Islet precursor cell (in vitro differentiated cells): ENCODE measurements at regions not wholly inside any gene's neighbourhood (a gene's known extent, or its start where the extent isn't known, plus 50 kb on each side); places are given as distances from the start of the nearest gene placed in this dataset.

Experiments used
- DNase-seq: peaks from one replicate; pipeline ENCODE4 v3.0.0-alpha.2; 2018

DNA sequence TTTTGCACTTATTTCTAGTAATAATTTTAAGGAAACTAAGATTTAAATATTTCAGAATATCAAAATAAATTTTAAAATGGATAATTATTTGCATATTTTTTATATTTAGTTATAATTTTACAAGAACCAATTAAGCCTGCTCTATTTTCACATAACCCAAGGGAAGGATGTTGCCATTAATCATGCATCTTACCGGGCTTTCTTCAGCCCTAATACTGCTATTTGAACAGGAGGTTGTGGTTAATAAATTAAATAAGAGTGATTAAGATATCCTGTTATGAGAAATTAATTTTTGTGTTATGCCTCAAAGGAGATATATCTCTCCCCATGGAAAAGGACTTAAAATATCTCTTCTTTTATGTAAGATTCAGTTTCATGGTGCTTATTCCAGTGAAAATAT, 1415.8 kb upstream of the B3GALT2 start:
- DNase-seq = no peak

- no peak for DNase-seq
Measured at GRCh38 chr1:194600716-194601115, 1414.3 kb upstream of the B3GALT2 start.

DNA sequence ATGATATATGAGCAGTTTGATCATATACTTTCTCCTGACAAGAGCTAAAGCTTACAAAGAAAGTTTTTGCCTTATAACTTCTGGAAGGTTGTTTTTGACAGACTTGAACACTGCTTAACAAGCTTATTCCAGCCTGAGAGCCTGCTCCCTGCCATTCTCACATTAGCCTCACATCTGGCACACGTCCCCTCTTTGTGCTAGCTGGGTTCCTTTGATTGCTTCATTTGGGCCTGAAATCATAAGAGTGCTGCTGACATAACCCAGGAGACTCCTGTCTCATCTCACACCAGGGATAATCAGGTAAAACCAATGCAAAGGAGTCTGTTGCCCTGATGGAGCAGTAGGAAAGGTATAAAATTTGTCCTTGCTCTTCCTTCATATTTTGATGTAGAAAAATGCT, 1411.7 kb upstream of the B3GALT2 start:
- no peak for DNase-seq

- no peak for DNase-seq
Measured at GRCh38 chr1:194586302-194586701, 1399.9 kb upstream of the B3GALT2 start.

DNA sequence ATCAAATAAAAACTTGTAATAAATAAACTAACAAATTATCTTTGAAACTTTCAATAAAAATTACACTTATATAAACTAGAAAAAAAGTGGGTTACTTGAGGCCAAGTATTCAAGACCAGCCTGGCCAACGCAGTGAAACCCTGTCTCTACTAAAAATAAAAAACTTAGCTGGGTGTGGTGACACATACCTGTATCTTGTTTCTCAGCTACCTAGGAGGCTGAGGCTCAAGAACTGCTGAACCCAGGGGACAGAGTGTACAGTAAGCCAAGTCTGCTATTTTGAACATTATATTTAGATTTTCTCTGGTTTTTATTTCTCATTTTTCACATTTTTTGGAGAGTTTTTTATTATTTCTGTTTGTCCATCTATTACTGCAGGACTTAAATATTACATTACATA, 1397.6 kb upstream of the B3GALT2 start:
- DNase-seq = no peak

- DNase-seq = no peak
Measured at GRCh38 chr1:194570476-194570875, 1384.1 kb upstream of the B3GALT2 start.

DNA sequence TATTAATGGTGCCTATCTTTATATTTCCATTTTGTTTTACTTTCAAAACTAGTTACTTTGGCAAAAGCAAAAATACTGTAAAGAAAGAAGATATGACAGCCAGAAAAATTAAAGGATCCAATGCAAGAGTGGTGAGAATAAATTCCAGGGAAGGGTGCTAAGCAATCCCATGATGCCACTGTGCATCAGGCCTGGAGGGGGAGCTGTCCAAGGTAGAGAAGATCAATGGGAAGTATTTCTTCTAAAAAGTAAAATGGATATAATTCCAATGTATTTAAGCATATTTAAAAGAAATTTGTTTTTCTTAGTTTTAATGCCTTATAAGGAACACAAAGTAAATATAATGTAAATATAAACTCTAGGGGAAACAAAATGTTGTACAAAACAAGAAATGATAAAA, 1382.2 kb upstream of the B3GALT2 start:
- DNase-seq = no peak

DNA sequence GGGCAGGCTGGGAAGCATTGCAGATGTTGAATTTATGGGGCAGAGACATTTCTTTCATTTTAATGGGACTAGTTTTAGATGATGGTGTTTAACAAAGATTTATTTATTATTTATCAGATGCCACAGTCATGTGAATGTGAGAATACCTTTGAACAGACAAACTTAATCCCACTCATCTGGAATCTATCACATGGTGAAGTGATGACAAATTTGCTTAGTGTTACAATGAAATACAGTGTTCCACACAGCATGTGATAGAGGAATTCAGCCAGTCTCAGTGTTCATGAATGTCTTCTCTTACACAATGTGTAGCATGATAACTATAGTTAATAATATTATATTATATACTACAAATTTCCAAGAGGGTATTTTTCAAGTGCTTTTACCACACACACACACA, 1361.7 kb upstream of the B3GALT2 start:
- DNase-seq = no peak

DNA sequence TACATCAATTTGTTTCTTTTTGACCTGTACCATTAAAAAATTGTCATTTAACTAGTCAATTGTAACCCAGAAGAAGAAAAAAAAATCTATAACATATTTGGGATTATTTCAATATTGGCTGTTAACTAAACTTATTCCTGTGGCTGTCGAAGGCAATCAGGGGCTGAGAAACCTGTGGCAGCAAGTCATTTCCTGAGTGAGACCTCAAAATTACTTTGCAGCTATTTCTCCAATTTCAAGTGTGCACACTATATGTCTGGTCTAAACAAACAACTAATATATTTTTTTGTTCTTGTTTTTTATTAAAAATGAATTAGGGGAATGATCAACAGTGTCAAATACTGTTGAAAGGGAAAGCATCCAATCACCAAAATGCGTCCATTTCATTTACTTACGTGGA, 1357.6 kb upstream of the B3GALT2 start:
- no peak for DNase-seq

DNA sequence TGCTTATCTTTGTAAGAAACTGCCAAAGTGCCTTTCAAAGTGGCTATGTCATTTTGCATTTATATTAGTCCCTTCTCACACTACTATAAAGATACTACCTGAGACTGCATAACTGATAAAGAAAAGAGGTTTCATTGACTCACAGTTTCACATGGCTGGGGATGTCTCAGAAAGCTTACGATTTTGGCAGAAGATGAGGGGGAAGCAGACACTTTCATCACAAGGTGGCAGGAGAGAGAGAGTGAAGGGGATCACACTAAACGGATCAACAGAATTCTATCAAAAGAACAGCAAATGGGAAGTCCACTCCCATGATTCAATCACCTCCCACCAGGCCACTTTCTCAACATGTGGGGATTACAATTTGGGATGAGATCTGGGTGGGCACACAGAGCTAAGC, 1352.0 kb upstream of the B3GALT2 start:
- DNase-seq = no peak

DNA sequence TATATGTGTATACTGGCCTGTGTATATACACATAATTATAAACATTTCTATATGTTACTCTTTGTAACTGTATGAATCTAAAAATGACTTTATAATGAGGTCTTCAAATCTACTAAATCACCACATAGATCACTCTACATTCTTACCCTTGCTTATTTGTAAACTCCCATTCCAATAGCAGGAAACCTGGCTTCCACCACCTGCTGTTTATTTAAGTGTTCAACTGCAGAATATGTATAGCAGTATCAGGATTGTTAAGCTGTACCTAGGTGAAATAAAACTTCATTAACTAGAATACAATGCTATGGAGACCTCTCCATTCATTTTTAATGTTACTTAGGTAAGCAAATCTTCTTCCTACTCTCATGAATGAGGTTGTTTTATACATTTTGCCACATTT, 1351.1 kb upstream of the B3GALT2 start:
- no peak for DNase-seq

GRCh38 chr1:194535369-194535768, 1349.0 kb upstream of the B3GALT2 start:
- peak; percentile 96 for DNase-seq

DNA sequence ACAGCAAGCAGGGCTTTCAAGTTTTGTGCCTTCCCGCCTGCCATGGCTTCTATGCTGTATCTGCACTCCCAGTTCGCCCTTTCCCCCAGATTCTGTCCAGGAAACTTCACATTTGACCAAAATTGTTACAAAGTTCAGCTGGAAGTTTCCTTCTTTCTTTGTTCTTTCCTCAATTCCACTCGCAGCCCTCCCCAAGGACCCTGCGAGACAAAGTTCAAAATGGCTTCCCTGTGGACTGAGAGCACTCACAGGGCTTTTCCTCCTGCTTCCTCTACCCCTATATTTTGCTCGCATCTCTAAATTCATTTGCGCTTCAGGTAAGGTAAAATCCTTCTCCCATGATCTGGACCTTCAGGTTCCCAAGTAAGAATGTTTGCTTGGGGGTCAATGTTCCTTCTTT, 1348.4 kb upstream of the B3GALT2 start:
- no peak for DNase-seq

GRCh38 chr1:194533641-194534040, 1347.2 kb upstream of the B3GALT2 start:
- no peak for DNase-seq

- no peak for DNase-seq
Measured at GRCh38 chr1:194517567-194517966, 1331.2 kb upstream of the B3GALT2 start.

DNA sequence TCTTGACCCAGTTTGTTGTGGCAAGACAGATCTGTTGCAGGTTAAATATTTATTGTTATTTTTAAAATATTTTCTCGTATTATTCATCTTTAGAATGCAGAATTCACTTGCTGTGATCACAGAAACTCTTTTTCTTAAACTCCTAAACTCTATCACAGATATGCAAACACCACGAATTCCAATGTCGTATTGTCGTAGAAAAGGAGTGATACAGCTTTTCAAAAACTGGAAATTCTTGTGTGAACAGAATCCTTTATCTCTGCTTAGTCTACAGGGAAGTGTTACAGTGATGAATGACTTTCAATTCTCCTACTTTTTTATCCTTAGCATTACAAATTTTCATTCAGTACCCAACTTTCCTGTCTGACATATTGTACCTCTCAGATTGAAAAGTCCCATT, 1329.5 kb upstream of the B3GALT2 start:
- DNase-seq = no peak

- DNase-seq = peak; percentile 40
Measured at GRCh38 chr1:194512957-194513356, 1326.5 kb upstream of the B3GALT2 start.

DNA sequence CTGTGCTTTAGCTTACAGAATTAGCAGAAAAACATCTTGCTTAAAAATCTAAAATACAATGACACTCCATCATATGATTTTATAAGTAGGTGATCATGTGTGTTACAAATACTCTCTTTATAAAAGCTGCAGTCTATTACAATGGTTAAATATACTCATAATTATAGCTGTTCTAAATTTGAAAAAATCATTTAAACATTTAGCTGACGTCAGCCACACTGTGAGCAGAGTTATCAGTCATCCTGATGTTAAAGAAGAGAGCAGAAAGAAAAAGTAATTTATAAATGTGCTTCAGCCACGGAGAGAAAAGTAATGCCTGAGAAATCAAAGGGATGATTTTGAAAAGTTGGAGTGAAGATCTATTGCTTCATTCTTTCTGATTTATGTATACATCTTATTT, 1325.9 kb upstream of the B3GALT2 start:
- no peak for DNase-seq

DNA sequence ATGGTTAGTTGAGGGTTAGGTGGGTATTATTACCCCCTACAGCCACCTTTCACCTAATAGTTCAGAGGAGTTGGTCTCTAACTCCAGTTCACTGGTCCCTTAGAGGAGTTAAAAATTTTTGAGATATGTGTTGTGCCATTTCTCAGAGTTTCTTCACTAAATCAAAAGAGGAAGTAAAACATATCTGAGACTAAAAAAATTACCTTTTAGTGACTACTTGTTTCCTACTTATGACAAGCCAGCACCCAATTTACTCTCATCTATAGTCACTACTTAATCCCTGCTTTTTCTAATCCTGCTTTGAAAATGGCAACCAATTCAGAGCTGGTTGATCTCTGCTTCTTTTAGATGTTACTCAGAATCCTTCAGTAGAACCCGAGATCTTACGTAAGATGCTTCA, 1316.8 kb upstream of the B3GALT2 start:
- no peak for DNase-seq

DNA sequence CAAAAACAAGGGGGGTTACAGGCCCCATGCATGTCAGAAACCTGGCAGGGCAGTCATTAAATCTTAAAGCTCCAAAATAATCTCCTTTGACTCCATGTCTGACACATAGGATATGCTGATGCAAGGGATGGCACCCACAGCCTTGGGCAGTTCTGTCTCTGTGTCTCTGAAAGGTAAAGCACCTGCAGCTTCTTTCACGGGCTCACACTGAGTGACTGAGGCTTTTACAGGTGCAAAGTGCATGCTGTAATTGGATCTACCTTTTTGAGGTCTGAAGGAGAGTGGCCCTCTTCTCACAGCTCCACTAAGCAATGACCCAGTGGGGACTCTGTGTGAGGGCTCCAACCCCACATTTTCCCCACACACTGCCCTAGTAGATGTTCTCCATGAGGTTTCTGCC, 1309.0 kb upstream of the B3GALT2 start:
- no peak for DNase-seq

DNA sequence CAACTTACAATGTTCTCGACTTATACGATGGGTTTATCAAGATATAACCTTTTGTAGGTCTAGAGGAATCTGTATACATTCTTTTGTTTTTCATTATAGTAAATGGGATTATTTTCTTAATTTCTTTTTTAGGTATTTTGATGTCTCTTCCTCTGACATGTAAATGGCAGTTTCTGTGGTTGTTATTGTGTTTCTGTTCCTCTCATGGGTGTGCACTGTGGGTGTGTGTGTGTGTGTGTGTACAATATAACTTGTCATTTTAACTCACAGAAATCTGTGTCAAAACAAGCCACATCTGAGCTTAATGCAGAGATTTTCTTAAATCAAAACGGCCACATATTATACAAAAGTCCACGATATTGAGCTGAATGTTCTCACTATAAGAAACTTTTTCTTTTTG, 1300.8 kb upstream of the B3GALT2 start:
- no peak for DNase-seq

- no peak for DNase-seq
Measured at GRCh38 chr1:194485432-194485831, 1299.0 kb upstream of the B3GALT2 start.

GRCh38 chr1:194478731-194479130, 1292.3 kb upstream of the B3GALT2 start:
- DNase-seq = no peak

- DNase-seq = no peak
Measured at GRCh38 chr1:194477908-194478307, 1291.5 kb upstream of the B3GALT2 start.

GRCh38 chr1:194476872-194477271, 1290.5 kb upstream of the B3GALT2 start:
- no peak for DNase-seq

DNA sequence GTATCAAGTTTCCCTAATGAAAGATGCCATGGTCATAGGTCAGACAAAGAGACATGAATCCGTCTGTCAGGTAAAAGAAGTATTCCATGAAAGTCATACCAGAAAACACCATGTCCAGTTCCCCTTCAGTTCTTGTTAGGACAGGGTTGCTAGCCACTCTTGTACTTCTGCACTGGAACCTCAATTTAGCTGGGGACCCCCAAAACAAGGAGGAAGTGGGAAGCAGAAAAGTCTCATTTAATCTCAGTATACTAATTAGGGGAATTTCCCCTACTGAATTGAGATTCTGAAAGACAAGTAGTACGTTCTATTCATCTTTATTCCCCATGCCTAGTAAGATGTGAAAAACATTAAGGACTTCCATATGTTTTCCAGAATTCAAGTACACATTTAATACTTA, 1289.9 kb upstream of the B3GALT2 start:
- DNase-seq = no peak
